Sigmoid colon (tissue), 6 donors: ENCODE measurements at regions not wholly inside any gene's neighbourhood (a gene's known extent, or its start where the extent isn't known, plus 50 kb on each side); places are given as distances from the start of the nearest gene placed in this dataset.

Experiments used
- DNase-seq: peaks from one replicate; pipeline ENCODE4 v3.0.0-alpha.2; 2019
- H3K27ac ChIP-seq, 4 donors: fragments of 200-600 bp; sonication (generic); one replicate each; pipeline ENCODE4 v1.5.1; 2016 to 2019; ENCODE audit warnings: mild to moderate bottlenecking in 1 of 4
- H3K27me3 ChIP-seq, 3 donors: fragments of 200-600 bp; sonication (generic); one replicate each; pipeline ENCODE4 v1.5.1; 2019; ENCODE audit warnings: mild to moderate bottlenecking in 1 of 3
- H3K36me3 ChIP-seq, 4 donors: fragments of 200-600 bp; sonication (generic); one replicate each; pipeline ENCODE4 v1.5.1; 2016 to 2019
- H3K4me1 ChIP-seq, 4 donors: fragments of 200-600 bp; sonication (generic); one replicate each; pipeline ENCODE4 v1.5.1; 2017 to 2019
- H3K4me3 ChIP-seq, 4 donors: fragments of 200-600 bp; sonication (generic); one replicate each; pipeline ENCODE4 v1.5.1; 2017 to 2019; ENCODE audit warnings: mild to moderate bottlenecking in 2 of 4, moderate library complexity in 1 of 4
- H3K9me3 ChIP-seq, 4 donors: fragments of 200-600 bp in 3 of 4; sonication (generic) in 3 of 4; one replicate each; pipeline versions ENCODE4 v1.5.1 to v1.6.1; 2013 to 2019
- EP300 ChIP-seq, 4 donors: sonication (generic); formaldehyde crosslinking; IDR thresholded peaks; one replicate each; pipeline ENCODE4 v1.6.1; 2017; ENCODE audit warnings: antibody characterized with exemption in 4 of 4
- POLR2A ChIP-seq, 2 donors: fragments of 450-650 bp; IDR thresholded peaks; one replicate each; pipeline ENCODE4 v1.6.1; 2016; ENCODE audit warnings: antibody characterized with exemption in 2 of 2, mild to moderate bottlenecking in 2 of 2, moderate library complexity in 2 of 2
- POLR2AphosphoS5 ChIP-seq, 4 donors: sonication (generic); formaldehyde crosslinking; IDR thresholded peaks; one replicate each; pipeline ENCODE4 v1.6.1; 2017; ENCODE audit warnings: antibody characterized with exemption in 4 of 4
- WGBS, 2 donors: extraction: QIAGEN DNeasy Blood & Tissue Kit; methylation state at CpG; one replicate each; pipeline ENCODE4 v1.1.7; 2013; 5-methylcytosine and 5-hydroxymethylcytosine counted together
- intact Hi-C: fragments of 100-400 bp; cut with DNase I; formaldehyde crosslinking; loops from one replicate; pipeline ENCODE4 v1.15.1; 2023
- TF ChIP-seq, protein P1 (sequence below), 4 experiments: fragments of 450-650 bp in 3 of 4; fragments of 200-600 bp in 1 of 4; IDR thresholded peaks; one replicate each; pipeline ENCODE4 v1.5.1; 2016 to 2019; ENCODE audit warnings: antibody characterized with exemption in 4 of 4, mild to moderate bottlenecking in 3 of 4, moderate library complexity in 2 of 4
- donor health status: healthy with polysubstance abuse.
- donor health status: healthy.

DNA sequence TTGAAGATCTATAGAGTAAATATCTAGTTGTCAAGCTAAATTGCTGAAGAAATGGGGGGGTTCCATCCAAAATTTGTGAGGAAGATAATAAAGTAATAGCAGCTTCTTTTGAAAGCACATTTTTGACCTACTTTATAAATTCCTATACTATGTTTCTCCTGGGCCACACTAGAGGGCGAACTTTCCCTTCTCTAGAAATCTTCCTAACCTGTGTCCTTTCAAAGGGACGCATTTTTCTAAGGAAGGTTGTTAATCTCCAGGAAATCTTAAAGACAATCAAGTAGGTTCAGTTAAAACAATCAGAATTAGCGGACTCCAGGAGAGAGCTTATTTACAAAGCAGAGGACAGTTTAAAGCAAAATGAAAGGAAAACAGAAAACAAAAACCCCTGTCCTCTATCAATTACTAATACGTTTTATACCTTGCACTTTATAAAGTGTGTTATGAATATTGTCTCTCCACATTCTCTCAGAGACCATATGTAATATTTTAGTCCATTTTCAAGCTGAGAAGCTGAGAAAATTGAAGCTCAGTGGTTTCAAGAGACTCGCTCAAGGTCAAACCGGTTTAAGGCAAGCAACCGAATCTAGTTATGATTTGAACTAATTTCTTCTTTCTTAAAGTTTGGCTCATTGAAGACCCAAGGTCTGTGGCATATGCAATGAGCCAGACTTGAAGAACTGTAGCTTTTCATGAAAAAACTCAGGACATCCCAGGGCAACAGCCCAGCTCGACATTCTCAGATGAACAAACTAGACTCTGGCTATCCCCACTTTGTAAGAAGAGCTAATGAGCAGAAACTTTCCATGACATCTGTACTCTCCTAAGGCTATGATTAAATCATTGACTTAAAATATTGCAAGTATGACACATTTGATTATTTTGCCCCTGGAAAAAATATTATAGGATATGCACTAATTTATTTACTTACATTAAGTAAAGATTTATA is 273.6 kb downstream of the PAX3 start:
- DNase-seq: no peak
- WGBS, 2 donors: 44 to 48% methylated on average over 8 of the region's 8 CpGs
- intact Hi-C loops: no loop called here
- no peaks in the 10 kb centered on the region for H3K4me1 ChIP-seq
- TF ChIP-seq EP300 (IDR thresholded peaks at IDR 0.05) (no peak), POLR2A (IDR thresholded peaks at IDR 0.05) (no peak), POLR2AphosphoS5 (IDR thresholded peaks at IDR 0.05) (no peak)
- TF ChIP-seq, protein P1, sequence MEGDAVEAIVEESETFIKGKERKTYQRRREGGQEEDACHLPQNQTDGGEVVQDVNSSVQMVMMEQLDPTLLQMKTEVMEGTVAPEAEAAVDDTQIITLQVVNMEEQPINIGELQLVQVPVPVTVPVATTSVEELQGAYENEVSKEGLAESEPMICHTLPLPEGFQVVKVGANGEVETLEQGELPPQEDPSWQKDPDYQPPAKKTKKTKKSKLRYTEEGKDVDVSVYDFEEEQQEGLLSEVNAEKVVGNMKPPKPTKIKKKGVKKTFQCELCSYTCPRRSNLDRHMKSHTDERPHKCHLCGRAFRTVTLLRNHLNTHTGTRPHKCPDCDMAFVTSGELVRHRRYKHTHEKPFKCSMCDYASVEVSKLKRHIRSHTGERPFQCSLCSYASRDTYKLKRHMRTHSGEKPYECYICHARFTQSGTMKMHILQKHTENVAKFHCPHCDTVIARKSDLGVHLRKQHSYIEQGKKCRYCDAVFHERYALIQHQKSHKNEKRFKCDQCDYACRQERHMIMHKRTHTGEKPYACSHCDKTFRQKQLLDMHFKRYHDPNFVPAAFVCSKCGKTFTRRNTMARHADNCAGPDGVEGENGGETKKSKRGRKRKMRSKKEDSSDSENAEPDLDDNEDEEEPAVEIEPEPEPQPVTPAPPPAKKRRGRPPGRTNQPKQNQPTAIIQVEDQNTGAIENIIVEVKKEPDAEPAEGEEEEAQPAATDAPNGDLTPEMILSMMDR (IDR thresholded peaks at IDR 0.05): peak in 2 of 4 experiments; percentile 27 to 40
- no peaks in the 10 kb centered on the region for H3K9me3 ChIP-seq
- no peaks in the 10 kb centered on the region for H3K36me3 ChIP-seq
- no peak overlapping the region for H3K4me3 ChIP-seq
- no peaks in the 10 kb centered on the region for H3K27me3 ChIP-seq
- H3K27ac ChIP-seq: no peak overlapping the region

DNA sequence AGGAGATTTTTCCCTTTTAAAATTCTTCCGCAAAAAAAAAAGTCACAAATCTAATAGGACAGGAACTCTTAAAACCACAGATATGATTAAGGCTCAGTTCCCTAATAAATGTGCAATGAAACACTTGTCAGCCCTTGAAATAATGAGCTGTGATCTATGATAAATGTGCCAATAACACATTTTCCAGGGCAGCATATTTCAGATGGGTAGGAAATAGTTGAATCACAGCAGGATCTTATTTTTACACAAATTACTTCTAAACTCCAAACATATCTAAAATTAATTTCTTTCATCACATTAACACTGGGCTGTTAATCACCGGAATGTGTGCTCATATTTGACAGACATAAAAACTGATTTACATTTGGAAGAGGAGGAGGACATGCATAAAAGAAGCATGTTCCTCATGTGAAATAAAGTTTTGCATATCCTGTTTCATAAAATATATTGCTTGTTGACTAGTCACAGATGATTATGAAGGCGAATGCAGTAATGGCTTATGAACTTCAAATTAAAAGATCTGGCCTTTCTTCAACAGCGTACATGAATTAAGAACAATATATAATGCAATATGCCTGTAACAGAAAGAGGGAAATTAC is 281.4 kb downstream of the PAX3 start:
- no peak for TF ChIP-seq POLR2AphosphoS5 (IDR thresholded peaks at IDR 0.05)
- no peak for TF ChIP-seq POLR2A (IDR thresholded peaks at IDR 0.05)
- TF ChIP-seq, protein P1 (IDR thresholded peaks at IDR 0.05): no peak
- TF ChIP-seq EP300 (IDR thresholded peaks at IDR 0.05): no peak
- Histone ChIP-seq H3K4me3 (no peak overlapping the region), H3K27ac (no peak overlapping the region), H3K27me3 (no peaks in the 10 kb centered on the region), H3K4me1 (no peaks in the 10 kb centered on the region), H3K9me3 (no peaks in the 10 kb centered on the region), H3K36me3 (no peaks in the 10 kb centered on the region)
- DNase-seq: no peak
- intact Hi-C loops: no loop called here
- WGBS, 2 donors: 80 to 88% methylated on average over 4 of the region's 4 CpGs

DNA sequence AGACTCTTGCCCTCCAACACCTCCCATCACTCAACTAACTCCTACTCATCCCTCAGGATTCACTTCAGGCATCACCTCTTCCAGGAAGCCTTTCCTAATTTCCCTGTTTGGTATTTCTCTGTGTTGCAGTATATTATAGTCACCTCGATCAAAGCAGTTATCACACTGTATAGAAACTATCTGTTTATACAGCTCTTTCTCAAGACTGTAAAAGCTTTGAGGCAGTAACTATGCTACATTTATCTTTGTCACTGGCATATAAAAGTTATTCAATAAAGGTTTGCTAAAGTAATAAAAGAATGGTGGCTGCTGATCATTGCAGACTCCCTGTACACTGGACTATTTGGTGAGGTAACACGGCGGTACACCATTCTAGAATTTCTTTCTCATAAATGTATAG is 284.9 kb downstream of the PAX3 start:
- Histone ChIP-seq H3K9me3 (no peaks in the 10 kb centered on the region), H3K4me1 (no peaks in the 10 kb centered on the region), H3K36me3 (no peaks in the 10 kb centered on the region), H3K4me3 (no peak overlapping the region), H3K27me3 (no peaks in the 10 kb centered on the region), H3K27ac (no peak overlapping the region)
- no peak for TF ChIP-seq POLR2AphosphoS5 (IDR thresholded peaks at IDR 0.05)
- TF ChIP-seq, protein P1 (IDR thresholded peaks at IDR 0.05): no peak
- no peak for TF ChIP-seq EP300 (IDR thresholded peaks at IDR 0.05)
- TF ChIP-seq POLR2A (IDR thresholded peaks at IDR 0.05): no peak
- intact Hi-C loops: no loop called here
- 24 to 79% methylated on average over 3 of the region's 3 CpGs for WGBS, 2 donors
- no peak for DNase-seq

DNA sequence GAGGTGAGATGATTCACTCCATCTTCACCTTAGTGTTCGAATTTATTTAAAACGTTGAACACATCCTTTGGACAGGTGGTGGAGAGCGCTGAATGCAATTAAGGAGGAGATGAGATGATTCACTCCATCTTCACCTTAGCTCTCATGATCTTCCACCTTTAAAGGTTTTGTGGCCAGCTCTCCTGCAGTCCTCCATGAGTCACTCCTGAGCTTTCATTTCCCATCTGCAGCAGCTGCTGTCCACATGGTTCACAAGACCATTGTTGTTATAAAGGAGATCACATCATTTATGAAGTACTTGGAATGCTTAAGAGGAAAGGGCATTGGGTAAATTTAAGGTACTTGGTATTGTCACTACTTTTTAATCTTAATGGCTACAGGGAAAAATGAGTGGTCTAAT is 298.5 kb downstream of the PAX3 start:
- intact Hi-C loops: no loop called here
- no peak for DNase-seq
- Histone ChIP-seq H3K4me1 (peaks cover 0 to 10% (median 0%) of the 10 kb centered on the region in 4 donors), H3K27me3 (no peaks in the 10 kb centered on the region), H3K9me3 (no peaks in the 10 kb centered on the region), H3K27ac (no peak overlapping the region), H3K4me3 (no peak overlapping the region), H3K36me3 (no peaks in the 10 kb centered on the region)
- TF ChIP-seq EP300 (IDR thresholded peaks at IDR 0.05) (no peak), POLR2A (IDR thresholded peaks at IDR 0.05) (no peak), POLR2AphosphoS5 (IDR thresholded peaks at IDR 0.05) (no peak)
- TF ChIP-seq, protein P1 (IDR thresholded peaks at IDR 0.05): no peak
- 86 to 90% methylated on average over 3 of the region's 3 CpGs for WGBS, 2 donors
